Stimulated activated memory B cell treated with anti-CD40 and anti-IgM and Interleukin-4, amounts not matched to agents 10 μg/mL and 1 μg/mL and 100 μg/mL, for 72 hours (primary cell): ENCODE measurements at regions not wholly inside any gene's neighbourhood (a gene's known extent, or its start where the extent isn't known, plus 50 kb on each side); places are given as distances from the start of the nearest gene placed in this dataset.
A peak's percentile ranks its signal among the peaks of the same experiment; 100 is the strongest.
"Not testable (repeated sequence)": the region's sequence is repeated elsewhere in the genome, so short reads cannot be mapped to it uniquely, and the experiment has no call there.

ENCODE experiments used
- ATAC-seq: fragments of 150-1000 bp; cut with Tn5 transposase; 2 replicates; pipeline ENCODE4 v1.10.0; 2021
- H3K27ac Mint-ChIP-seq: one replicate; pipeline ENCODE4 v1.8.0; 2022; ENCODE audit warnings: mild to moderate bottlenecking, mixed read lengths
- H3K27me3 Mint-ChIP-seq: one replicate; pipeline ENCODE4 v1.8.0; 2022; ENCODE audit warnings: mixed read lengths
- H3K36me3 Mint-ChIP-seq: one replicate; pipeline ENCODE4 v1.8.0; 2022; ENCODE audit warnings: mixed read lengths
- H3K4me1 Mint-ChIP-seq: one replicate; pipeline ENCODE4 v1.8.0; 2022; ENCODE audit warnings: mixed read lengths
- H3K4me3 Mint-ChIP-seq: one replicate; pipeline ENCODE4 v1.8.0; 2022; ENCODE audit warnings: mild to moderate bottlenecking, moderate library complexity, mixed read lengths
- H3K9me3 Mint-ChIP-seq: one replicate; pipeline ENCODE4 v1.8.0; 2022; ENCODE audit warnings: mixed read lengths

DNA sequence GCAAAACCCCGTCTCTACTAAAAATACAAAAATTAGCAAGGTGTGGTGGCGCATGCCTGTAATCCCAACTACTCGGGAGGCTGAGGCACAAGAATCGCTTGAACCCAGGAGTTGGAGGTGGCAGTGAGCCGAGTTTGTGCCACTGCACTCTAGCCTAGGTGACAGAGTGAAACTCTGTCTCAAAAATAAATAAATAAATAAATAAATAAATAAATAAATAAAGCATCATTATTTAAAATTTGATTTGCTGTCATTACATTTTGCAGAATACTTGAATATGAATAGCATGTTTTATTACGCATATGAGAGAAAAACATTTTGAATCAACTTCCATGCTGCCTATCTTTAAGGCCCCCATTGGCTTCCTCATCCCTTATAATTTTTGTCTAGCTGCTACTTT lies 53.4 kb upstream of the MED14 start:
- not testable (repeated sequence) for H3K9me3 Mint-ChIP-seq, H3K4me1 Mint-ChIP-seq, ATAC-seq, H3K4me3 Mint-ChIP-seq, H3K27ac Mint-ChIP-seq, H3K27me3 Mint-ChIP-seq, H3K36me3 Mint-ChIP-seq

- peaks cover 6% of the 10 kb centered on the region for H3K27me3 Mint-ChIP-seq
- no peak overlapping the region for H3K4me3 Mint-ChIP-seq
- peaks cover 3% of the 10 kb centered on the region for H3K9me3 Mint-ChIP-seq
- peaks cover 6% of the 10 kb centered on the region for H3K4me1 Mint-ChIP-seq
- no peak overlapping the region for H3K27ac Mint-ChIP-seq
- ATAC-seq = no peak
- H3K36me3 Mint-ChIP-seq = no peaks in the 10 kb centered on the region
Measured at GRCh38 chrX:40792433-40792832, 57.1 kb upstream of the MED14 start.

- H3K4me1 Mint-ChIP-seq, H3K36me3 Mint-ChIP-seq, H3K9me3 Mint-ChIP-seq, H3K4me3 Mint-ChIP-seq, ATAC-seq, H3K27me3 Mint-ChIP-seq: not testable (repeated sequence)
- peak overlapping the region; percentile 58 for H3K27ac Mint-ChIP-seq
Measured at GRCh38 chrX:40794829-40795130, 59.4 kb upstream of the MED14 start.

- H3K27ac Mint-ChIP-seq = not testable (repeated sequence)
Measured at GRCh38 chrX:40799745-40800144, 64.4 kb upstream of the MED14 start.

DNA sequence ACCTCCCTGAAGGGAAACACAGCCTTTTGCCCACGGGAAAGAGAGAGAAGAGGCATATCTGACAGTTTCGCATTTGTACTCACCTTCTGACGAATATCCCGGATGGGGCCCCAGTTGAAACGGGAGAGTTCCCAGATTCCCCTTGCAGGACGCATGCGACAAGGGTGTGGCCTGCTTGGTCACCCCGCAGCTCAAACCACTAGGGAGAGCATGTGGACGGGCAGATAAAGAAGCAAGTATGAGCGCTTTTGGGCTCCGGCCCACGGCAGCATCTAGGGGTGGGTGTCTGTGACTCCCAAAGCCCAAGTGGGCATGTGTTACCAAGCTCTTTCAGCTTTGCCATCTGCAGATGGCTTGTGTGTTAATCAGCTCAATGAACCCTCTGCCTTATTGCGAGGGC lies 70.1 kb upstream of the MED14 start:
- no peak for ATAC-seq
- Mint-ChIP-seq H3K4me1 (no peaks in the 10 kb centered on the region), H3K4me3 (no peak overlapping the region), H3K27me3 (no peaks in the 10 kb centered on the region), H3K27ac (no peak overlapping the region), H3K36me3 (no peaks in the 10 kb centered on the region), H3K9me3 (no peaks in the 10 kb centered on the region)

More at GRCh38 chrX:40799745-40800144, 64.4 kb upstream of the MED14 start:
- not testable (repeated sequence) for H3K27me3 Mint-ChIP-seq, H3K4me3 Mint-ChIP-seq, H3K9me3 Mint-ChIP-seq, H3K4me1 Mint-ChIP-seq, ATAC-seq, H3K36me3 Mint-ChIP-seq

DNA sequence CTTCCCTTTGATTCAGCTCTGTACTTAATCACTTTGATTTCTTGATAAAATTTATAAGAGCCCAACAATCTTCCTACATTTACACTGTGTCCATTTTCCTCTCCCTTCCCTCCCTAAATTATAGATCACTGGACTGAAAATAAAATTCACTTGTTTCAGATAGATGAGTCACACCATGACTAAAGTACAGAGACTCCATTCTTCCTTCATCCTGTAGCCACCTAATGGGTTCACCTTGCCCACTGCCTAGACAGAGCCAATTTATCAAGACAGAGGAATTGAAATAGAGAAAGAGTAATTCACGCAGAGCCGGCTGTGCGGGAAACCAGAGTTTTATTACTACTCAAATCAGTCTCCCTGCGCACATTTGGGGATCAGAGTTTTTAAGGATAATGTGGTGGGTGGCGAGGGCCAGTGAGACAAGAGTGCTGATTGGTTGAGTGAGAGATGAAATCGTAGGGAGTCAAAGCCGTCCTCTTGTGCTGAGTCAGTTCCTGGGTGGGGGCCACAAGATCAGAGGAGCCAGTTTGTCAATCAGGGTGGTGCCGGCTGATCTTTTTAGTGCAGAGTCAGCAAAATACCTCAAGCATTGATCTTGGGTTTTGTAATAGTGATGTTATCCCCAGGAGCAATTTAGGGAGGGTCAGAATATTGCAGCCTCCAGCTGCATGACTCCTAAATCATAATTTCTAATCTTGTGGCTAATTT lies 71.3 kb upstream of the MED14 start:
- H3K9me3 Mint-ChIP-seq = no peaks in the 10 kb centered on the region
- H3K36me3 Mint-ChIP-seq = no peaks in the 10 kb centered on the region
- no peaks in the 10 kb centered on the region for H3K27me3 Mint-ChIP-seq
- ATAC-seq = no peak
- H3K4me1 Mint-ChIP-seq = no peaks in the 10 kb centered on the region
- H3K27ac Mint-ChIP-seq = no peak overlapping the region
- H3K4me3 Mint-ChIP-seq = no peak overlapping the region

- Mint-ChIP-seq H3K36me3 (no peaks in the 10 kb centered on the region), H3K9me3 (no peaks in the 10 kb centered on the region), H3K4me1 (no peaks in the 10 kb centered on the region), H3K27me3 (no peaks in the 10 kb centered on the region), H3K27ac (no peak overlapping the region), H3K4me3 (no peak overlapping the region)
- no peak for ATAC-seq
Measured at GRCh38 chrX:40807384-40807783, 72.0 kb upstream of the MED14 start.

DNA sequence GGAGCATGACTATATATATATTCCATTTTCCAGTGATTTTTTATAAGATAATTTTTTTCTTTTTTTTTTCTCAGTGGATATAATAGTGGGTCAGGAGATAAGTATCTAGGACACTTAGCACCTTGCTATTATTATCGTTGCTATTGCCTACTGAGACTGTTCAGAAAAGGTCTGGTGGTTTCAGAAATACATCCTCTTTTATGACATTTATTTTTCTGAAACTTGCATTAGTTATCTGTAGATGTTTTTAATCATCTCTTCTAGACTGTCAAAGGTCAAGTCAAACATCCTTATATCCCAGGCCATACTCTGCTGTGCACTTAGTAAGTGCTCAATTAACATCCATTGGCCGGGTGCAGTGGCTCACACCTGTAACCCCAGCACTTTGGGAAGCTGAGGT lies 72.9 kb upstream of the MED14 start:
- ATAC-seq = peak; percentile 39
- Mint-ChIP-seq H3K4me1 (no peaks in the 10 kb centered on the region), H3K27ac (no peak overlapping the region), H3K9me3 (no peaks in the 10 kb centered on the region), H3K36me3 (no peaks in the 10 kb centered on the region), H3K27me3 (no peaks in the 10 kb centered on the region), H3K4me3 (no peak overlapping the region)

DNA sequence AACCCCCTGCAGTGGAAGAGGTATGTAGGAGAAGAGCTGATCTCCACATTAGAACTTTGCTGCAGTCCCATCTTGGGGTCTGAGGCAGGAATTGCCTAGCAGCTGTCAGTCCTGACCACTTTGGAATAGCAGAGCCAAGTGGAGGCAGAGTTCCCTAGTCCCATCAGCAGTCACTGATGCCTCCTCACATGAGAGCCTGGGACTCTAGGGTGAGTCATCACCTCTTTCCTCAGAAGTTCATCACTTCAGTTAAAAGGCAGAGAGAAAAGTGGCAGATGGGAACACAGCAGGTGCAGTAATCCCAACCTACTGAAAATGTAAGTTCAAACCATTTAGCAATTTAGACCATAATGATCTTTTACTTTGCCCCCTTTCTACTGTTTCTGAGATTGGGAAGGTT lies 73.9 kb upstream of the MED14 start:
- H3K27me3 Mint-ChIP-seq = no peaks in the 10 kb centered on the region
- H3K9me3 Mint-ChIP-seq = no peaks in the 10 kb centered on the region
- H3K4me1 Mint-ChIP-seq = no peaks in the 10 kb centered on the region
- no peak overlapping the region for H3K27ac Mint-ChIP-seq
- no peak for ATAC-seq
- no peak overlapping the region for H3K4me3 Mint-ChIP-seq
- no peaks in the 10 kb centered on the region for H3K36me3 Mint-ChIP-seq

- H3K36me3 Mint-ChIP-seq, H3K4me1 Mint-ChIP-seq, H3K27ac Mint-ChIP-seq, H3K27me3 Mint-ChIP-seq, ATAC-seq, H3K4me3 Mint-ChIP-seq, H3K9me3 Mint-ChIP-seq: not testable (repeated sequence)
Measured at GRCh38 chrX:40815045-40815444, 79.7 kb upstream of the MED14 start.

DNA sequence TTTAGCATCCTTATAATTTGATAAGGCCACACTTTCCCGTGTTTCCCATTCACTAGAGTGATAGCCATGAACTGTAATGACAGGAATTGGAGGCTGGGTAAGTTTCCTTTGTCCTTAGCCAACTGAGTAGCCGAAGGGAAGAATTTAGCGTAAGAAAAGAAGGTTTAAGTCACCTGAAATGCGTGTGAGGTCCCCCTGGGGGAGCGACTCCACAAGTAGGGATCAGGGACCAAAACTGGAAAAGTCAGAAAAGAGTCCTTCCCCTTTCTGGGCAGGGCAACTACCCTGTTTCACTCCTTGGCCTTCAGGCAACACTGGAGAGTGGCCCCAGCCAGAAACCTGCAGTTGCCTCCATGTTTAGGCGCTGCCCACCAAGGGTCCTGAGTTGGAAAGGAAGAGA lies 81.6 kb upstream of the MED14 start:
- H3K27me3 Mint-ChIP-seq = no peaks in the 10 kb centered on the region
- no peaks in the 10 kb centered on the region for H3K36me3 Mint-ChIP-seq
- no peak overlapping the region for H3K4me3 Mint-ChIP-seq
- no peaks in the 10 kb centered on the region for H3K9me3 Mint-ChIP-seq
- H3K27ac Mint-ChIP-seq = no peak overlapping the region
- H3K4me1 Mint-ChIP-seq = no peaks in the 10 kb centered on the region
- no peak for ATAC-seq

DNA sequence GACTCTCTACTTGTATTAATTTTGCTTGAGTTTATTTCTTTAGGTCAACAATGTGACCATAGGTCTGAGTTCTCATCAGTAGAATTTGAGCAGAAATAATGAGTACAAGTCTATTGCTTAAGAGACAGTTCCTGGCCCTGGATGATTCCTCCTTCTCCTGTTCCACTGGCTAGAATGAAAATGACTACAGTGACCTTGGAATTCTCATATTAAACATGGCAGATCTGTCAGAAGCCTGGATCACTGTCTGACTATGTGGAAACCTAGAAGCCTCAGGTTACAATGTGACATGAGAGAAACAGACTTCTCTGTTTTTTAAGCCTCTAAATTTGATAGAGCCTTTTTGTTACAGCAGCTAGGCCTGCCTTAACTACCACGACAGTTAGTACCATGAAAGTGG lies 82.9 kb upstream of the MED14 start:
- no peaks in the 10 kb centered on the region for H3K27me3 Mint-ChIP-seq
- H3K4me3 Mint-ChIP-seq = no peak overlapping the region
- H3K4me1 Mint-ChIP-seq = no peaks in the 10 kb centered on the region
- no peaks in the 10 kb centered on the region for H3K9me3 Mint-ChIP-seq
- H3K27ac Mint-ChIP-seq = no peak overlapping the region
- ATAC-seq = no peak
- no peaks in the 10 kb centered on the region for H3K36me3 Mint-ChIP-seq

DNA sequence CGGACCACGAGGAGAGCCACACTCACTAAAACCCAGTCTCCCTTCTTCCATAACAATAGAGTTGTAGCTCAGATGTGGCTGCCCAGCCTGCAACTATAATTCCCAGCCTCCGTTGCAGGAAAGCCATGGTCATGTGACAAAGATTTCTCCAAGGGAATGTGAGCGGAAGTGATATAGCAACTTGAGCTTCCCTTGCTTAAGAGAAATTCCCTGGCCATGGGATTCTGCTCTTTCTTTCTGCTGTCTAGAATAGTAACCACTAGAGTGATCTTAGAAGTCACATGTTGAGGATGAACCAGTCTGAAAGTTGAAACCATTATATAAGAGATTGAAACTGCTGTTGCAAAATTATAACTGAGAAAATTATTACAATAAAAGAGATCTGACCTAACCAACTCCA lies 86.4 kb upstream of the MED14 start:
- no peaks in the 10 kb centered on the region for H3K36me3 Mint-ChIP-seq
- H3K9me3 Mint-ChIP-seq = peaks cover 6% of the 10 kb centered on the region
- H3K27me3 Mint-ChIP-seq = no peaks in the 10 kb centered on the region
- H3K4me1 Mint-ChIP-seq = no peaks in the 10 kb centered on the region
- no peak for ATAC-seq
- H3K27ac Mint-ChIP-seq = no peak overlapping the region
- H3K4me3 Mint-ChIP-seq = no peak overlapping the region

GRCh38 chrX:40827331-40827730 lies 92.0 kb upstream of the MED14 start:
- H3K27ac Mint-ChIP-seq = no peak overlapping the region
- no peaks in the 10 kb centered on the region for H3K4me1 Mint-ChIP-seq
- no peaks in the 10 kb centered on the region for H3K27me3 Mint-ChIP-seq
- no peak for ATAC-seq
- H3K9me3 Mint-ChIP-seq = peaks cover 6% of the 10 kb centered on the region
- H3K36me3 Mint-ChIP-seq = no peaks in the 10 kb centered on the region
- H3K4me3 Mint-ChIP-seq = no peak overlapping the region

DNA sequence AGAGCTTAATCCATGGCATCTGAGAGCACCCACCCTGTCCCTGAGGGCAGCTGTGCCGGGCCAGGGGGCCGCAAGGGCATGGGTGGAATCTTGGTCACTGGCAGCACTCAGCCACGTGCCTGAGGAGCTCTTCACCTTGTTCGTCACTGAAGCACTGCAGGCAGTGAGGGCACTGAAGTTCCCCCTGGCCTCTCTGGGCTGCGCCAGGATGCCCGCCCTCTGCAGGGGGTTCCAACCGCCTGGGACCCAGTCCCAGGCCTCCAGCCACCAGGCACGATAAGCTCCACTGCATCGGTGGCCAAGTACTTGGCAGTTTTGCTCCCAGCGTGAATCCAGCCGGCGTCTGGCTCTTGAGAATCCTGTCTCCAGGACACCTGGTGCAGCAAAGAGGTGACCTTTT lies 96.4 kb upstream of the MED14 start:
- Mint-ChIP-seq H3K9me3 (no peaks in the 10 kb centered on the region), H3K36me3 (no peaks in the 10 kb centered on the region), H3K27me3 (no peaks in the 10 kb centered on the region), H3K27ac (no peak overlapping the region), H3K4me1 (no peaks in the 10 kb centered on the region), H3K4me3 (no peak overlapping the region)
- ATAC-seq = no peak

GRCh38 chrX:40832723-40833122 lies 97.4 kb upstream of the MED14 start:
- H3K36me3 Mint-ChIP-seq = no peaks in the 10 kb centered on the region
- no peak for ATAC-seq
- H3K27ac Mint-ChIP-seq = no peak overlapping the region
- H3K27me3 Mint-ChIP-seq = no peaks in the 10 kb centered on the region
- H3K4me3 Mint-ChIP-seq = no peak overlapping the region
- H3K9me3 Mint-ChIP-seq = no peaks in the 10 kb centered on the region
- no peaks in the 10 kb centered on the region for H3K4me1 Mint-ChIP-seq

DNA sequence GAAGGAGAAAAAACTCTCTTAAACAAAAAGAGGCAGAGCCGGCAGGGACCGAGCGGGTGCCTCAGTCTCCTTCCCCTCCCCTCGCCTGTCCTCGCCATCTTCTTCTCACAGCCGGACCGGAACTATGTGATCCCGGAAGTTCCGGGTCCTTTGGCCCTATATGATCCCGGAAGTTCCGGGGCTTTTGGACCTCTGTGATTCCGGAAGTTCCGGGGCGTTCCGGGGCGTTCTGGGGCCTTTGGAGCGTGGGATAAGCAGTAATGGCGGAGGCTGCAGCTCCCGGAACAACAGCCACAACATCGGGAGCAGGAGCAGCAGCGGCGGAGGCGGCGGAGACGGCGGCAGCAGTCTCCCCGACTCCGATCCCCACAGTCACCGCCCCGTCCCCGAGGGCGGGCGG lies 98.9 kb upstream of the MED14 start:
- no peak overlapping the region for H3K4me3 Mint-ChIP-seq
- no peak overlapping the region for H3K27ac Mint-ChIP-seq
- no peaks in the 10 kb centered on the region for H3K27me3 Mint-ChIP-seq
- no peak for ATAC-seq
- H3K9me3 Mint-ChIP-seq = no peaks in the 10 kb centered on the region
- no peaks in the 10 kb centered on the region for H3K36me3 Mint-ChIP-seq
- H3K4me1 Mint-ChIP-seq = no peaks in the 10 kb centered on the region
